K562 (cell line): ENCODE measurements at regions not wholly inside any gene's neighbourhood (a gene's known extent, or its start where the extent isn't known, plus 50 kb on each side); places are given as distances from the start of the nearest gene placed in this dataset.

Experiments used
- CHD7 ChIP-seq: fragments of 200-600 bp; sonication (generic); IDR thresholded peaks from one replicate; pipeline ENCODE4 v1.6.1; 2012; ENCODE audit warnings: mild to moderate bottlenecking, low read depth, low read length, inconsistent platforms
- FOS ChIP-seq: IDR thresholded peaks from 3 replicates; pipeline ENCODE4 v1.6.1; 2011; ENCODE audit not compliant: insufficient read length; ENCODE audit errors: extremely low read depth
- NONO ChIP-seq, 2 experiments: fragments of 200-400 bp in 1 of 2; fragments of 450-650 bp in 1 of 2; formaldehyde crosslinking in 1 of 2; IDR thresholded peaks; 2 replicates each; pipeline ENCODE4 v1.6.1; 2017; ENCODE audit warnings: low read depth in 2 of 2, mild to moderate bottlenecking in 2 of 2, moderate library complexity in 2 of 2, low read length in 1 of 2
- SIX5 ChIP-seq, 2 experiments: IDR thresholded peaks; 2 replicates each; pipeline ENCODE4 v1.6.1; 2011; ENCODE audit warnings: low read length in 2 of 2, borderline replicate concordance in 1 of 2, low read depth in 1 of 2, mild to moderate bottlenecking in 1 of 2, moderate library complexity in 1 of 2; ENCODE audit not compliant: insufficient read depth in 1 of 2
- SPI1 ChIP-seq: IDR thresholded peaks from 2 replicates; pipeline ENCODE4 v1.6.1; 2011; ENCODE audit warnings: low read depth, low read length, control low read depth, borderline replicate concordance
- ZBTB33 ChIP-seq: sonication (generic); formaldehyde crosslinking; IDR thresholded peaks from 2 replicates; pipeline ENCODE4 v1.8.1; 2023; ENCODE audit warnings: mild to moderate bottlenecking, missing genetic modification reagents
- ZBTB34 ChIP-seq: fragments of 250-450 bp; sonication (Bioruptor Pico); IDR thresholded peaks from 2 replicates; pipeline ENCODE4 v1.8.0; 2021; ENCODE audit warnings: mild to moderate bottlenecking, moderate library complexity
- ZFP30 ChIP-seq: fragments of 250-450 bp; sonication (Bioruptor Pico); IDR thresholded peaks from 2 replicates; pipeline ENCODE4 v1.8.0; 2022; ENCODE audit warnings: moderate library complexity, mild to moderate bottlenecking, inconsistent platforms, borderline replicate concordance
- ZNF197 ChIP-seq: fragments of 200-800 bp; sonication (Bioruptor generic); IDR thresholded peaks from 2 replicates; pipeline ENCODE4 v1.6.1; 2016; ENCODE audit warnings: low read depth, missing genetic modification characterization, missing compliant biosample characterization
- ZNF354B ChIP-seq: fragments of 250-450 bp; sonication (Bioruptor Pico); IDR thresholded peaks from 2 replicates; pipeline ENCODE4 v1.4.0; 2020

GRCh38 chr10:121276822-121277221 is 321.4 kb downstream of the FGFR2 start (continued):
- TF ChIP-seq CHD7 (no peak), ZBTB34 (CRISPR knock-in tag) (no peak), ZBTB33 (CRISPR knock-in tag) (no peak), NONO (IDR thresholded peaks at IDR 0.05; ENCODE audit: low read depth in 2 of 2, low read length in 1 of 2) (no peak), ZNF197 (CRISPR knock-in tag) (no peak), ZNF354B (CRISPR knock-in tag) (no peak), SIX5 (IDR thresholded peaks at IDR 0.05; ENCODE audit: borderline replicate concordance in 1 of 2, insufficient read depth in 1 of 2, low read depth in 1 of 2, low read length in 2 of 2) (no peak), FOS (no peak), SPI1 (no peak), ZFP30 (CRISPR knock-in tag) (no peak)
